ENCODE measurements at regions not wholly inside any gene's neighbourhood (a gene's known extent, or its start where the extent isn't known, plus 50 kb on each side); places are given as distances from the start of the nearest gene placed in this dataset.

GRCh38 chr1:62918700-62919099 lies 134.8 kb downstream of the ATG4C start:
- Histone ChIP-seq H3K4me1 (ENCODE audit: control insufficient read depth, insufficient read depth, low read length) (no peaks in the 10 kb centered on the region), H3K9me3 (replicated peaks; ENCODE audit: control insufficient read depth, insufficient read depth, low read length) (no peaks in the 10 kb centered on the region), H3K27me3 (replicated peaks in 1 of 2; ENCODE audit: control insufficient read depth in 2 of 2, insufficient read depth in 2 of 2, low read length in 1 of 2) (peaks cover 0 to 2% of the 10 kb centered on the region in 2 experiments; a peak in 1 of 4 replicates), H3K79me2 (ENCODE audit: control insufficient read depth, insufficient read depth, low read length) (no peaks in the 10 kb centered on the region), H2AFZ (ENCODE audit: control insufficient read depth, low read depth, low read length) (no peak overlapping the region), H3K9ac (ENCODE audit: control insufficient read depth, insufficient read depth, low read length) (no peak overlapping the region), H3K4me2 (ENCODE audit: control insufficient read depth, insufficient read depth) (no peak overlapping the region), H3K36me3 (ENCODE audit: control insufficient read depth in 2 of 2, insufficient read depth in 2 of 2, low read length in 1 of 2) (no peaks in the 10 kb centered on the region), H3K27ac (ENCODE audit: control insufficient read depth, insufficient read depth) (no peak overlapping the region), H4K20me1 (ENCODE audit: control insufficient read depth, insufficient read depth) (no peaks in the 10 kb centered on the region), H3K4me3 (no peak overlapping the region)
- no peak for DNase-seq (ENCODE audit: low read depth, low spot score)
- in situ Hi-C loops (cut with MboI) (no loop called here), intact Hi-C loops (cut with micrococcal nuclease; ENCODE audit: unreplicated experiment) (loop anchor here (5.0 kb wide), 1 partner anchor 789 kb away; no protein-coding TSS in a partner anchor)
- 1% methylated on average over 3 of the region's 3 CpGs for WGBS (ENCODE audit: insufficient coverage, insufficient replicate concordance, low lambda C conversion rate, missing lambda C conversion rate)
- ChIA-PET CTCF (no interaction called here), SMC1A (ENCODE audit: uncharacterized antibody, unreplicated experiment) (no interaction called here), POLR2A (no interaction called here), RAD21 (ENCODE audit: unreplicated experiment) (no interaction called here)
- BruUV-seq (replicated peaks): no TSS peak
- no peak for FAIRE-seq
- TF ChIP-seq GABPA (IDR thresholded peaks at IDR 0.05; ENCODE audit: low read depth) (no peak), MEF2A (IDR thresholded peaks at IDR 0.05; ENCODE audit: insufficient read depth, low read depth, low read length) (no peak), POLR2AphosphoS5 (IDR thresholded peaks at IDR 0.05; ENCODE audit: low read length) (no peak), SMAD1 (IDR thresholded peaks at IDR 0.05; ENCODE audit: low read depth, partially characterized antibody) (no peak), SP1 (IDR thresholded peaks at IDR 0.05; ENCODE audit: low read depth, low read length) (no peak), CHD4 (IDR thresholded peaks at IDR 0.05) (no peak), SMC3 (IDR thresholded peaks at IDR 0.05; ENCODE audit: borderline replicate concordance, low read length) (no peak), ZNF217 (IDR thresholded peaks at IDR 0.05) (no peak), RELA (IDR thresholded peaks at IDR 0.05; ENCODE audit: borderline replicate concordance, partially characterized antibody) (no peak), ESRRA (IDR thresholded peaks at IDR 0.05; ENCODE audit: low read length) (no peak), ATF2 (IDR thresholded peaks at IDR 0.05; ENCODE audit: low read length) (no peak), HCFC1 (IDR thresholded peaks at IDR 0.05; ENCODE audit: low read length) (no peak), EZH2 (IDR thresholded peaks at IDR 0.05; ENCODE audit: borderline replicate concordance, control insufficient read depth, low read depth, low read length) (no peak), ELK1 (IDR thresholded peaks at IDR 0.05; ENCODE audit: low read depth, low read length) (no peak), POLR2AphosphoS2 (IDR thresholded peaks at IDR 0.05; ENCODE audit: low read depth, low read length) (no peak)
- ATAC-seq: no peak
